Memory B cell (primary cell): ENCODE measurements at regions not wholly inside any gene's neighbourhood (a gene's known extent, or its start where the extent isn't known, plus 50 kb on each side); places are given as distances from the start of the nearest gene placed in this dataset.

Experiments
- ATAC-seq: fragments of 150-1000 bp; cut with Tn5 transposase; 2 replicates; pipeline ENCODE4 v1.10.0; 2021; ENCODE audit warnings: low read depth, mild to moderate bottlenecking, moderate library complexity
- DNase-seq, 2 donors: peaks; one replicate each; pipeline ENCODE4 v3.0.0; 2022; ENCODE audit warnings: low spot score in 2 of 2
- H3K27ac Mint-ChIP-seq: one replicate; pipeline ENCODE4 v1.8.0; 2022; ENCODE audit warnings: mild to moderate bottlenecking, moderate library complexity, mixed read lengths
- H3K27me3 Mint-ChIP-seq: one replicate; pipeline ENCODE4 v1.8.0; 2022; ENCODE audit warnings: mixed read lengths
- H3K36me3 Mint-ChIP-seq: one replicate; pipeline ENCODE4 v1.8.0; 2022; ENCODE audit warnings: mild to moderate bottlenecking, mixed read lengths
- H3K4me1 Mint-ChIP-seq: one replicate; pipeline ENCODE4 v1.8.0; 2022; ENCODE audit warnings: mixed read lengths
- H3K4me3 Mint-ChIP-seq: one replicate; pipeline ENCODE4 v1.8.0; 2022; ENCODE audit warnings: mild to moderate bottlenecking, moderate library complexity, mixed read lengths
- H3K9me3 Mint-ChIP-seq: one replicate; pipeline ENCODE4 v1.8.0; 2022; ENCODE audit warnings: mixed read lengths

DNA sequence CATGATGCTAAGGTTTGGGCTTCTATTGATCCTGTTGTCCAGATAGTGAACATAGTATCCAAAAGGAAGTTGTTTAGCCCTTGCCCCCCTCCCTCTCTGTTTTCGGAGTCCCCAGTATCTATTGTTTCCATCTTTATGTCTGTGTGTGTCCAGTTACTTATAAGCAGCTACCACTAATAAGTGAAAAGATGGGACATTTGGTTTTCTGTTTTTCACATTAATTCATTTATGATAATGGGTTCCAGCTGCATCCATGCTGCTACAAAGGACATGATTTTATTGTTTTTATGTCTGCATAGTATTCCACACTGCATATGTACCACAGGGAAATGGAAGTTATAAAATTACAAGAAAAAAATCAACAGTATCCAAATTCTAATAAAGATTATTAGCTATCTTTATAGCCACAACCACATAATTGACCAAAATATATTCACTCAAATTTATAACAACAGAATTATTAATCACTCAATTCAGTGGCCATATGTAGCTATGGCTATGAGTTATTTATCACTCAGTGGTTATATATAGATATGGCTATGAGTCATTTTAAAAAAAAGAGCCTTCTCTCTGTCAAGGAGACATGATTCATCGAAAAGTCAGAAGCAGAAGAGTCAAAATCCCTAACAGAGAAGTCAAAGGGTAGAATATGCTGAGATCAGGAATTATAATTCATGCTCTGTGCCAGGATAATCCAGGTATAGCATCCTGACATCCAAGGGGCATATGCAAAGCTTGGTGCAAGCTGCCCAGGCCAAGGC lies 367.5 kb downstream of the DEPDC1B start:
- Mint-ChIP-seq H3K27ac (no peak overlapping the region), H3K4me1 (no peaks in the 10 kb centered on the region), H3K36me3 (peaks cover 5% of the 10 kb centered on the region), H3K4me3 (no peak overlapping the region), H3K9me3 (peaks cover 3% of the 10 kb centered on the region), H3K27me3 (peaks cover 2% of the 10 kb centered on the region)
- ATAC-seq (no peak), DNase-seq (no peak)

DNA sequence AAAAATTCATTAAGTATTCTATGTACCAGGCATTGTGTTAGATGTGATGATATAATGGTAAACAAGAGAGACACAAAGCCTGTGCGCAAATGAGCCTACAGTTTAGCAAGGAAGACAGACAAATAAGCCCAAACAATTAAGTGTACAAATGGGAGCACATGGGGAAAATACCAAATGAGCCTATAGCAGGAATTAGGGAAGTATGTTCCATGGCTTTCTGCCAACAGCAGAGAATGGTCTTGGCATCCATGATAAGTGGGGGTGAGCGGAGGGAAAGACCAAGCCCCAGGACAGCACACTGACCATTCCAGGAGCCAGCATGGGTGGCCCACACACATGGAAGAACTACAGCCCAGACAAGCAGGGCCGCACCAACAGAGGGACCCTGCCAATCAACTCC lies 369.7 kb downstream of the DEPDC1B start:
- Mint-ChIP-seq H3K27ac (no peak overlapping the region), H3K36me3 (peaks cover 9% of the 10 kb centered on the region), H3K27me3 (peaks cover 2% of the 10 kb centered on the region), H3K4me1 (no peaks in the 10 kb centered on the region), H3K4me3 (no peak overlapping the region), H3K9me3 (peaks cover 3% of the 10 kb centered on the region)
- DNase-seq (no peak), ATAC-seq (no peak)

DNA sequence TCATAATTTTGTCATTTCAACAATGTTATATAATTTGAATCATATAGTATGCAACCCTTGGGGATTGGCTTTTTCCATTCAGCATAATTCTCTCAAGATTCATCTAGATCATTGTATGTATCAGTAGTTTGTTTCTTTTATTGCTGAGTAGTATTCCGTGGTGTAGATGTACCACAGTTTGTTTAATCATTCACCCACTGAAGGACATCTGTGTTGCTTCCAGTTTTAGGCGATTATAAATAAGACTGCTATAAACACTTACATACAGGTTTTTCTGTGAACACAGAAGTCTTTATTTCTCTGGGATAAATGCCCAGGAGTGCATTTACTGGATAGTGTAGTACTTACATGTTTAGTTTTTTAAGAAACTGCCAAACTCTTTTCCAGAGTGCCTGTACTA lies 374.1 kb downstream of the DEPDC1B start:
- Mint-ChIP-seq H3K27ac (no peak overlapping the region), H3K4me3 (no peak overlapping the region), H3K4me1 (no peaks in the 10 kb centered on the region), H3K9me3 (peaks cover 13% of the 10 kb centered on the region), H3K27me3 (no peaks in the 10 kb centered on the region), H3K36me3 (peaks cover 19% of the 10 kb centered on the region)
- DNase-seq (no peak), ATAC-seq (no peak)

DNA sequence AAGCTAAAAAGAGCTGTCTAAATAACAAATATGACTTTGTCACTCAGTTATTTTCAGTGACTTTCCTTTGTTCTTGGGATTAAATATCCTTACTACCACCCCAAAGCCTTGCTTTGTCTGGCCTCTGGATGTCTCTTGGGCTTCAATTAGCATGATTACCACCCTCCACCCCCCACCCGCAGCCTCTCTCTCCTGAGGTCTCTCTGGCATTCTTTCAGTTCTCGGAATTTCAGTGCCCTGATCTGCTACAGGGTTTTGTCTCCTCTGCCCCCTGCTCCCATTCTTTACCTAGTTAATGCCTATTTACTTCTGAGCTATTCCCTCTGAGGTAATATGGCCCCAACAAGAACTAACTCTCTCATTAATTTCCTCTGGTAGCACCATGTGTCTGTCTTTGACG lies 376.4 kb downstream of the DEPDC1B start:
- H3K9me3 Mint-ChIP-seq = peaks cover 15% of the 10 kb centered on the region
- no peaks in the 10 kb centered on the region for H3K4me1 Mint-ChIP-seq
- no peak overlapping the region for H3K27ac Mint-ChIP-seq
- H3K36me3 Mint-ChIP-seq = peaks cover 19% of the 10 kb centered on the region
- H3K27me3 Mint-ChIP-seq = no peaks in the 10 kb centered on the region
- no peak overlapping the region for H3K4me3 Mint-ChIP-seq
- ATAC-seq = no peak
- no peak for DNase-seq

DNA sequence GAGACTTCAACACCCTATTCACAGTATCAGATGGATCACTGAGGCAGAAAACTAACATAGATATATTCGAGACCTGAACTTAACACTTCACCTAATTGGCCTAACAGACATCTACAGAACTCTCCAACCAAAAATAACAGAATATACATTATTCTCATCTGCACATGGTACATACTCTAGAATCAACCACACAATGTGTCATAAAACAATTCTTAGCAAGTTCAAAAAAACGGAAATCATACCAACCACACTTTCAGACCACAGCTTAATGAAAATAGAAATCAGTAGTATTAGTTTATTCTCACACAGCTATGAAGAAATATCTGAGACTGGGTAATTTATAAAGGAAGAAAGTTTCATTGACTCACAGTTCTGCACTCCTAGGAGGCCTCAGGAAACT lies 387.9 kb downstream of the DEPDC1B start:
- DNase-seq (no peak), ATAC-seq (no peak)
- no peak overlapping the region for H3K27ac Mint-ChIP-seq
- H3K36me3 Mint-ChIP-seq = no peaks in the 10 kb centered on the region
- H3K4me3 Mint-ChIP-seq = no peak overlapping the region
- H3K4me1 Mint-ChIP-seq = peaks cover 9% of the 10 kb centered on the region
- peaks cover 1% of the 10 kb centered on the region for H3K9me3 Mint-ChIP-seq
- no peaks in the 10 kb centered on the region for H3K27me3 Mint-ChIP-seq

DNA sequence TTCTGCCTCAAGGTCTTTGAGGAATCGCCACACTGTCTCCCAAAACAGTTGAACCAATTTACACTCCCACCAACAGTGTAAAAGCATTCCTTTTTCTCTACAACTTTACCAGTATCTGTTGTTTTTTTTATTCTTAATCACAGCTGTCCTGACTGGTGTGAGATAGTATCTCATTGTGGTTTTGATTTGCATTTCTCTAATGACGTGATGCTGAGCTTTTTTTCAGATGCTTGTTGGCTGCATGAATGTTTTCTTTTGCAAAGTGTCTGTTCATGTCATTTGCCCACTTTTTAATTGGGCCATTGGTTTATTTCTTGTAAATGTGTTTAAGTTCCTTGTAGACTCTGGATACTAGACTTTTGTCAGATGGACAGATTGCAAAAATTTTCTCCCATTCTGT lies 400.0 kb downstream of the DEPDC1B start:
- Mint-ChIP-seq H3K4me1 (no peaks in the 10 kb centered on the region), H3K27ac (no peak overlapping the region), H3K9me3 (peaks cover 6% of the 10 kb centered on the region), H3K27me3 (no peaks in the 10 kb centered on the region), H3K36me3 (peaks cover 6% of the 10 kb centered on the region), H3K4me3 (no peak overlapping the region)
- DNase-seq (no peak), ATAC-seq (no peak)

GRCh38 chr5:60297658-60298057 lies 402.3 kb downstream of the DEPDC1B start:
- peaks cover 6% of the 10 kb centered on the region for H3K9me3 Mint-ChIP-seq
- no peak for DNase-seq
- no peak overlapping the region for H3K27ac Mint-ChIP-seq
- no peak for ATAC-seq
- no peaks in the 10 kb centered on the region for H3K4me1 Mint-ChIP-seq
- H3K4me3 Mint-ChIP-seq = no peak overlapping the region
- H3K36me3 Mint-ChIP-seq = peaks cover 6% of the 10 kb centered on the region
- H3K27me3 Mint-ChIP-seq = peaks cover 1% of the 10 kb centered on the region

DNA sequence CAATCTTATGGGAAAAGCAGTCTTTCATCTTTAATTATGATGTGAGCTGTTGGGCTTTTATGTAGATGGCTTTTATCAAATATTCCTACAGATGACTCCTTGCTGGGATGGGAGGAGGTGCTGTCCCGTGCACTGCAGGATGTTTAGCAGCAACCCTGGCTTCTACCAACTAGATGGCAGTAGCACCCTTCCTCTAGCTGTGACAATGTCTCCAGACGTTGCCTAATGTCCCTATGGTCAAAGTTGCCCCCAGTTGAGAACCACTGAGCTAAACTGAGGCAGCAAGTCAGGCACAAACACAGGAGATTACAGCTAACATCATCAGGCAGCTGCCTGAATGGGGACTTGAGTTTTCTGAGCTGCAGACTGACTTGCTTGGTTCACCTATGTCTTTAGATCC lies 401.9 kb upstream of the PDE4D start:
- Mint-ChIP-seq H3K27me3 (peaks cover 1% of the 10 kb centered on the region), H3K27ac (no peak overlapping the region), H3K36me3 (no peaks in the 10 kb centered on the region), H3K4me1 (no peaks in the 10 kb centered on the region), H3K9me3 (no peaks in the 10 kb centered on the region), H3K4me3 (no peak overlapping the region)
- no peak for DNase-seq
- peak; percentile 59 for ATAC-seq

GRCh38 chr5:60293518-60293917 lies 400.0 kb upstream of the PDE4D start:
- H3K36me3 Mint-ChIP-seq = no peaks in the 10 kb centered on the region
- peaks cover 3% of the 10 kb centered on the region for H3K27me3 Mint-ChIP-seq
- no peak overlapping the region for H3K27ac Mint-ChIP-seq
- H3K9me3 Mint-ChIP-seq = no peaks in the 10 kb centered on the region
- DNase-seq = no peak
- no peaks in the 10 kb centered on the region for H3K4me1 Mint-ChIP-seq
- no peak overlapping the region for H3K4me3 Mint-ChIP-seq
- ATAC-seq = no peak

DNA sequence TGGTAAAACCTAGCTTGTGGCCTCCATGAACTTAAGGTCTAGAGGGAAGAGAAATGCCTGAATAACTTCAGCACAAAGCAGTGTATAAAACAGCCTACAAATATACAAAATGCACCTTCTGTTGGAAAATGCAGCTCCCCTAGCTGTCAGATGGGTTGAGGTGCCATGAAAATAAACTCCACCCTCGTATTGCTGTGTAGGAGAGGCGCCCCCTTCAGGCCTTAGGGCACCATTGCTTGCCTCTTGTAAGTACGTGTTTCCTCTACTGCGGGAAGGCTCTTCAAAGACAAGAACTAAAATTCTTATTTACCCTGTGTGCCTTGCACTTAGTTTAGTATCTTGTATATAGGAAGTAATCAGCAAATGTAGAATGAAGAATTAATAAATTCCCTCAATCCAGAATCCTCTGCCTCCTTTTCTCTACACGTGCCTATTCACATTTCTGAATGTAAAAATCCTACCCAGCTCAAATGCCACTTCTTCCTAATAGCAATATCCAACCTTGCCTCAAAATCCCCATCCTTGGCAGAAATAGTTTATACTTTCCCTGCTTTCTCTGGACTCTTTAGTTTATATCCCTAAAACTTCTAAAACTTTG lies 393.7 kb upstream of the PDE4D start:
- Mint-ChIP-seq H3K36me3 (no peaks in the 10 kb centered on the region), H3K27ac (no peak overlapping the region), H3K9me3 (no peaks in the 10 kb centered on the region), H3K4me3 (no peak overlapping the region), H3K27me3 (peaks cover 1% of the 10 kb centered on the region), H3K4me1 (no peaks in the 10 kb centered on the region)
- ATAC-seq (peak; percentile 81), DNase-seq (peak in 1 of 2 donors; percentile 15)

DNA sequence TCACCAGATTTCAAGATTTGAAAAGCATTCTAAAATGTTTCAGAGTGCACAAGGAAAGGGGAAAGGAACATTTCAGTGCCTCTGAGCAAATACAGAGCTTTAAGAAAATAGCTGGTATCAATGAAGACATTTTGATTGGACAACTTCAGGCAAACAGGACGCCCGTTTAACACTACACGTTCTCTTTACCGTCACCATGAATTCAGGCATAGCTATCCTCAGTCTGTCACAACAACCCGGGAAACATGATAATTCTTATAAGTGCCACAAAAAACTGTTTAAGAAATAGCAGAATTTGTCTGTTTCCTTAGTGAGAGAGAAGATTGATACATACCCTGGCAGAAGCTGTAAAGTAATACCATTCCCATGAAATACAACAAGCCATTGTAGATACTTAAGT lies 392.4 kb upstream of the PDE4D start:
- no peaks in the 10 kb centered on the region for H3K4me1 Mint-ChIP-seq
- no peak overlapping the region for H3K4me3 Mint-ChIP-seq
- no peak for DNase-seq
- ATAC-seq = no peak
- H3K27me3 Mint-ChIP-seq = peaks cover 1% of the 10 kb centered on the region
- no peaks in the 10 kb centered on the region for H3K9me3 Mint-ChIP-seq
- no peak overlapping the region for H3K27ac Mint-ChIP-seq
- no peaks in the 10 kb centered on the region for H3K36me3 Mint-ChIP-seq

- Mint-ChIP-seq H3K4me1 (no peaks in the 10 kb centered on the region), H3K9me3 (no peaks in the 10 kb centered on the region), H3K27ac (no peak overlapping the region), H3K27me3 (no peaks in the 10 kb centered on the region), H3K4me3 (no peak overlapping the region), H3K36me3 (no peaks in the 10 kb centered on the region)
- DNase-seq (no peak), ATAC-seq (no peak)
Observed at GRCh38 chr5:60280943-60281342, 387.4 kb upstream of the PDE4D start.

DNA sequence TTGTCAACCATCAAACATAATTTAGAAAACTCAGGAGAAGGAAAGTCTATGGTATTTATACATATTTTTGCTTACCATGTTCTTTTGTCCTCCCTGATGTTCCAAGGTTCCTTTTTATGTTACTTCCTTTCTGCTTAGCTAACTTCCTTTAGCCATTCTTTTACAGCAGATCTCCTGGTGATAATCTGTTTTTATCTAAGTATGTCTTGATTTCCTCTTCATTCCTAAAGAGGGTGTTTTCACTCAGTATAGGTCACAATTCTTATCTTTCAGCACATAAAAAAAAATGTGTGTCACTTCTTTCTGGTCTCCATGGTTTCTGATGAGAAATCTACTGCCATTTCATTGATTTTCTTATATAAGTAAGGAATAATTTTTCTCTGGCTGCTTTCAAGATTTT lies 384.4 kb upstream of the PDE4D start:
- Mint-ChIP-seq H3K9me3 (no peaks in the 10 kb centered on the region), H3K27me3 (peaks cover 2% of the 10 kb centered on the region), H3K27ac (no peak overlapping the region), H3K4me1 (no peaks in the 10 kb centered on the region), H3K4me3 (no peak overlapping the region), H3K36me3 (peaks cover 4% of the 10 kb centered on the region)
- no peak for DNase-seq
- ATAC-seq = no peak

GRCh38 chr5:60274747-60275146 lies 381.2 kb upstream of the PDE4D start:
- H3K27me3 Mint-ChIP-seq = peaks cover 2% of the 10 kb centered on the region
- no peak overlapping the region for H3K27ac Mint-ChIP-seq
- ATAC-seq (no peak), DNase-seq (no peak)
- peaks cover 4% of the 10 kb centered on the region for H3K36me3 Mint-ChIP-seq
- no peak overlapping the region for H3K4me3 Mint-ChIP-seq
- H3K9me3 Mint-ChIP-seq = no peaks in the 10 kb centered on the region
- H3K4me1 Mint-ChIP-seq = no peaks in the 10 kb centered on the region

DNA sequence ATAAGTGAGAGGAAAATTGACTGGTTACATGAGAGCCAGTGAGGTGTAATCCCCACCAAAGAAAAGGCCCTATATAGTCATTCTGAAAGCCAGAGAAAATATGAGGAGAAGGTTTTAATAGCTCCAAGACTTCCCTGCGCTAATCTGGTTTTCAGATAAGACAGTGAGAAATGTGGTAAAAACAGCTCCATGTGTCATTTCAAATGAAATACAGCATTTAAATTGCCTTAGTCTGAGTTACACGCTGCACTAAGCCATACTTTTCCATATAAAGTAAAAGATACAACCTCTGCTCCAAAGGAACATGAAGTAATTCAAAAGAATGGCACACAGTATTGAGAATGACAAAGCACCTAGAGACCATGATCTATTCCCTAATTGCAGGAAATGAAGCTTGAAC lies 378.0 kb upstream of the PDE4D start:
- peaks cover 2% of the 10 kb centered on the region for H3K27me3 Mint-ChIP-seq
- no peaks in the 10 kb centered on the region for H3K9me3 Mint-ChIP-seq
- no peaks in the 10 kb centered on the region for H3K4me1 Mint-ChIP-seq
- DNase-seq = no peak
- H3K27ac Mint-ChIP-seq = no peak overlapping the region
- no peak for ATAC-seq
- no peak overlapping the region for H3K4me3 Mint-ChIP-seq
- H3K36me3 Mint-ChIP-seq = peaks cover 5% of the 10 kb centered on the region
